ENCODE measurements at regions not wholly inside any gene's neighbourhood (a gene's known extent, or its start where the extent isn't known, plus 50 kb on each side); places are given as distances from the start of the nearest gene placed in this dataset.

- Mint-ChIP-seq H3K27ac (ENCODE audit: unreplicated experiment) (no peak overlapping the region), H3K4me1 (ENCODE audit: low read depth, unreplicated experiment) (no peaks in the 10 kb centered on the region), H3K27me3 (ENCODE audit: low read depth, unreplicated experiment) (no peaks in the 10 kb centered on the region), H3K4me3 (ENCODE audit: unreplicated experiment) (no peak overlapping the region), H3K36me3 (ENCODE audit: low read depth, unreplicated experiment) (no peaks in the 10 kb centered on the region), H3K9me3 (ENCODE audit: unreplicated experiment) (no peaks in the 10 kb centered on the region)
- DNase-seq (ENCODE audit: low read depth) (no peak), FAIRE-seq (no peak)
- Histone ChIP-seq H2AFZ (ENCODE audit: low read depth, low read length) (no peak overlapping the region), H3K27ac (ENCODE audit: low read depth, low read length) (no peak overlapping the region), H3K9ac (ENCODE audit: low read length) (no peak overlapping the region), H3K9me3 (ENCODE audit: insufficient read depth, low read depth, low read length) (no peaks in the 10 kb centered on the region), H3K27me3 (ENCODE audit: insufficient read depth, low read length) (no peaks in the 10 kb centered on the region), H3K4me2 (ENCODE audit: low read length) (no peak overlapping the region), H3K36me3 (ENCODE audit: insufficient read depth, low read length) (no peaks in the 10 kb centered on the region), H3K4me1 (ENCODE audit: insufficient read depth, low read length) (no peaks in the 10 kb centered on the region), H3K79me2 (ENCODE audit: insufficient read depth, low read length) (no peaks in the 10 kb centered on the region), H3K4me3 (ENCODE audit: insufficient read depth, low read depth, low read length) (no peak overlapping the region), H4K20me1 (ENCODE audit: insufficient read depth, low read length) (no peaks in the 10 kb centered on the region)
- TF ChIP-seq EZH2 (IDR thresholded peaks at IDR 0.05; ENCODE audit: insufficient read depth, low read length), result no peak
- no peak for TF ChIP-seq CTCF (IDR thresholded peaks at IDR 0.05; ENCODE audit: insufficient read depth, low read depth, low read length)
Measured at GRCh38 chr6:160804639-160805038, 102.6 kb downstream of the PLG start.

- H2AFZ ChIP-seq (ENCODE audit: low read depth, low read length), result no peak overlapping the region
- H3K4me1 ChIP-seq (ENCODE audit: insufficient read depth, low read length), result no peaks in the 10 kb centered on the region
- H3K27ac ChIP-seq (ENCODE audit: low read depth, low read length), result no peak overlapping the region
- H3K79me2 ChIP-seq (ENCODE audit: insufficient read depth, low read length), result no peaks in the 10 kb centered on the region
- DNase-seq (ENCODE audit: low read depth), result no peak
- no peaks in the 10 kb centered on the region for H3K27me3 Mint-ChIP-seq (ENCODE audit: low read depth, unreplicated experiment)
- H3K9me3 Mint-ChIP-seq (ENCODE audit: unreplicated experiment), result no peaks in the 10 kb centered on the region
- no peaks in the 10 kb centered on the region for H3K9me3 ChIP-seq (ENCODE audit: insufficient read depth, low read depth, low read length)
- H3K27me3 ChIP-seq (ENCODE audit: insufficient read depth, low read length), result no peaks in the 10 kb centered on the region
- no peak overlapping the region for H3K4me3 ChIP-seq (ENCODE audit: insufficient read depth, low read depth, low read length)
- no peak overlapping the region for H3K9ac ChIP-seq (ENCODE audit: low read length)
- H3K36me3 Mint-ChIP-seq (ENCODE audit: low read depth, unreplicated experiment), result no peaks in the 10 kb centered on the region
- no peak overlapping the region for H3K4me2 ChIP-seq (ENCODE audit: low read length)
- no peaks in the 10 kb centered on the region for H3K4me1 Mint-ChIP-seq (ENCODE audit: low read depth, unreplicated experiment)
- H3K27ac Mint-ChIP-seq (ENCODE audit: unreplicated experiment), result no peak overlapping the region
- no peaks in the 10 kb centered on the region for H3K36me3 ChIP-seq (ENCODE audit: insufficient read depth, low read length)
- H3K4me3 Mint-ChIP-seq (ENCODE audit: unreplicated experiment), result no peak overlapping the region
- TF ChIP-seq CTCF (IDR thresholded peaks at IDR 0.05; ENCODE audit: insufficient read depth, low read depth, low read length), result no peak
- no peak for TF ChIP-seq EZH2 (IDR thresholded peaks at IDR 0.05; ENCODE audit: insufficient read depth, low read length)
- no peak for FAIRE-seq
- no peaks in the 10 kb centered on the region for H4K20me1 ChIP-seq (ENCODE audit: insufficient read depth, low read length)
Measured at GRCh38 chr6:160808263-160808662, 106.2 kb downstream of the PLG start.

GRCh38 chr6:160810238-160810637 is 108.2 kb downstream of the PLG start:
- Histone ChIP-seq H3K9me3 (ENCODE audit: insufficient read depth, low read depth, low read length) (no peaks in the 10 kb centered on the region), H3K27me3 (ENCODE audit: insufficient read depth, low read length) (no peaks in the 10 kb centered on the region), H3K36me3 (ENCODE audit: insufficient read depth, low read length) (no peaks in the 10 kb centered on the region), H3K4me2 (ENCODE audit: low read length) (no peak overlapping the region), H4K20me1 (ENCODE audit: insufficient read depth, low read length) (no peaks in the 10 kb centered on the region), H3K9ac (ENCODE audit: low read length) (no peak overlapping the region), H3K27ac (ENCODE audit: low read depth, low read length) (no peak overlapping the region), H3K4me1 (ENCODE audit: insufficient read depth, low read length) (no peaks in the 10 kb centered on the region), H3K79me2 (ENCODE audit: insufficient read depth, low read length) (no peaks in the 10 kb centered on the region), H2AFZ (ENCODE audit: low read depth, low read length) (no peak overlapping the region), H3K4me3 (ENCODE audit: insufficient read depth, low read depth, low read length) (no peak overlapping the region)
- no peaks in the 10 kb centered on the region for H3K27me3 Mint-ChIP-seq (ENCODE audit: low read depth, unreplicated experiment)
- no peak for FAIRE-seq
- H3K4me3 Mint-ChIP-seq (ENCODE audit: unreplicated experiment), result no peak overlapping the region
- DNase-seq (ENCODE audit: low read depth), result no peak
- no peaks in the 10 kb centered on the region for H3K9me3 Mint-ChIP-seq (ENCODE audit: unreplicated experiment)
- H3K27ac Mint-ChIP-seq (ENCODE audit: unreplicated experiment), result no peak overlapping the region
- H3K4me1 Mint-ChIP-seq (ENCODE audit: low read depth, unreplicated experiment), result no peaks in the 10 kb centered on the region
- no peak for TF ChIP-seq EZH2 (IDR thresholded peaks at IDR 0.05; ENCODE audit: insufficient read depth, low read length)
- H3K36me3 Mint-ChIP-seq (ENCODE audit: low read depth, unreplicated experiment), result no peaks in the 10 kb centered on the region

Data from astrocyte (in vitro differentiated cells and primary cell).